ENCODE measurements at regions not wholly inside any gene's neighbourhood (a gene's known extent, or its start where the extent isn't known, plus 50 kb on each side); places are given as distances from the start of the nearest gene placed in this dataset.

GRCh38 chr5:16312785-16313184 lies 133.2 kb upstream of the MARCHF11 start:
- Histone ChIP-seq H2BK15ac (ENCODE audit: low read length) (no peak overlapping the region), H2AFZ (ENCODE audit: low read length) (no peak overlapping the region), H3K18ac (ENCODE audit: extremely low read depth, low read length) (no peak overlapping the region), H3K4me1 (replicated peaks in 1 of 4; ENCODE audit: control insufficient read depth in 3 of 4, insufficient read depth in 4 of 4, low read length in 3 of 4) (no peaks in the 10 kb centered on the region), H4K20me1 (replicated peaks in 1 of 2; ENCODE audit: control insufficient read depth in 1 of 2, insufficient read depth in 2 of 2, low read length in 2 of 2) (no peaks in the 10 kb centered on the region), H3K4me3 (ENCODE audit: extremely low read depth in 1 of 4, insufficient read depth in 2 of 4, low read depth in 3 of 4, low read length in 4 of 4) (no peak overlapping the region), H3K27ac (ENCODE audit: low read depth, low read length) (no peak overlapping the region), H2AK5ac (ENCODE audit: low read depth, low read length) (no peak overlapping the region), H3K4me2 (ENCODE audit: insufficient read depth in 1 of 2, low read depth in 2 of 2, low read length in 2 of 2) (no peak overlapping the region), H3K56ac (replicated peaks; ENCODE audit: insufficient read length, low read depth, low read length) (no peak overlapping the region), H3K14ac (ENCODE audit: insufficient read length) (no peak overlapping the region), H4K8ac (ENCODE audit: extremely low read depth, insufficient read depth, low read length) (no peak overlapping the region), H4K5ac (ENCODE audit: insufficient read length, low read depth, low read length) (no peak overlapping the region), H3K23ac (ENCODE audit: insufficient read length) (no peak overlapping the region), H3K9ac (replicated peaks in 1 of 4; ENCODE audit: extremely low read depth in 1 of 4, low read depth in 3 of 4, low read length in 3 of 4) (no peak overlapping the region), H3K27me3 (replicated peaks in 1 of 4; ENCODE audit: control insufficient read depth in 3 of 4, extremely low read depth in 1 of 4, insufficient read depth in 3 of 4, low read length in 3 of 4) (no peaks in the 10 kb centered on the region), H3K9me3 (ENCODE audit: insufficient read depth in 2 of 2, low read depth in 1 of 2, low read length in 1 of 2) (no peaks in the 10 kb centered on the region), H2BK120ac (replicated peaks; ENCODE audit: low read depth, low read length) (no peak overlapping the region), H3K36me3 (ENCODE audit: control insufficient read depth in 2 of 4, insufficient read depth in 4 of 4, low read length in 3 of 4) (no peaks in the 10 kb centered on the region), H3K23me2 (ENCODE audit: low read depth, low read length) (no peaks in the 10 kb centered on the region), H2BK5ac (ENCODE audit: low read depth, low read length) (no peak overlapping the region), H3K4ac (replicated peaks; ENCODE audit: insufficient read length, low read depth, low read length) (no peak overlapping the region), H3K79me1 (ENCODE audit: low read depth, low read length) (no peaks in the 10 kb centered on the region), H2BK12ac (ENCODE audit: low read depth, low read length) (no peak overlapping the region), H2BK20ac (ENCODE audit: low read length) (no peak overlapping the region), H3K79me2 (ENCODE audit: control insufficient read depth in 1 of 2, insufficient read depth in 2 of 2, low read length in 2 of 2) (no peaks in the 10 kb centered on the region), H4K91ac (replicated peaks; ENCODE audit: insufficient read length, low read length) (no peak overlapping the region)
- POLR2A ChIA-PET (ENCODE audit: partially characterized antibody) = no interaction called here
- CTCF ChIA-PET (ENCODE audit: partially characterized antibody) = interaction anchor here (0.9 to 1.3 kb wide), 2 partner anchors 13 to 143 kb away, joined by 3 read pairs; no protein-coding TSS in a partner anchor
- no peak for DNase-seq (ENCODE audit: low read depth in 1 of 2, low spot score in 2 of 2)
- 79% methylated on average over 3 of the region's 3 CpGs; no CpG with 5 or more reads in 1 of the 2 experiments for WGBS, 2 experiments (ENCODE audit: extremely low coverage in 1 of 2, insufficient coverage in 1 of 2, insufficient read length in 1 of 2, insufficient replicate concordance in 2 of 2, low coverage in 1 of 2, low lambda C conversion rate in 2 of 2, missing lambda C conversion rate in 1 of 2)
- FAIRE-seq = no peak
- no peak for TF ChIP-seq CHD1 (IDR thresholded peaks at IDR 0.05; ENCODE audit: low read depth, low read length)
- TF ChIP-seq RXRA (IDR thresholded peaks at IDR 0.05; ENCODE audit: insufficient read depth, low read depth, low read length) = no peak
- no peak for TF ChIP-seq BRCA1 (IDR thresholded peaks at IDR 0.05; ENCODE audit: low read depth, low read length)
- TF ChIP-seq CBX8 (IDR thresholded peaks at IDR 0.05; ENCODE audit: borderline replicate concordance, low read depth, low read length) = no peak
- no peak for TF ChIP-seq EZH2 (IDR thresholded peaks at IDR 0.05; ENCODE audit: low read depth, low read length, severe bottlenecking)
- TF ChIP-seq SAP30 (IDR thresholded peaks at IDR 0.05; ENCODE audit: insufficient read depth, insufficient replicate concordance, low read length) = no peak
- TF ChIP-seq KDM4A (IDR thresholded peaks at IDR 0.05; ENCODE audit: low read depth, low read length, severe bottlenecking) = no peak
- no peak for TF ChIP-seq TBP (IDR thresholded peaks at IDR 0.05; ENCODE audit: low read depth, low read length)
- no peak for TF ChIP-seq CEBPB (IDR thresholded peaks at IDR 0.05; ENCODE audit: low read depth, low read length)
- TF ChIP-seq MAFK (IDR thresholded peaks at IDR 0.05; ENCODE audit: low read depth, low read length) = no peak
- no peak for TF ChIP-seq HDAC6 (IDR thresholded peaks at IDR 0.05; ENCODE audit: low read depth, low read length)
- no peak for TF ChIP-seq JUND (IDR thresholded peaks at IDR 0.05; ENCODE audit: low read length)
- no peak for TF ChIP-seq RBBP5 (IDR thresholded peaks at IDR 0.05; ENCODE audit: borderline replicate concordance, low read depth, low read length)
- no peak for TF ChIP-seq TCF12 (IDR thresholded peaks at IDR 0.05; ENCODE audit: low read depth, low read length)
